Erythroblast (primary cell): ENCODE measurements at regions not wholly inside any gene's neighbourhood (a gene's known extent, or its start where the extent isn't known, plus 50 kb on each side); places are given as distances from the start of the nearest gene placed in this dataset.
"Not testable (repeated sequence)": the region's sequence is repeated elsewhere in the genome, so short reads cannot be mapped to it uniquely, and the experiment has no call there.

Experiments used
- GATA1 ChIP-seq: IDR thresholded peaks from 2 replicates; pipeline ENCODE4 v1.6.1; 2011; ENCODE audit warnings: low read depth, mild to moderate bottlenecking, control low read depth, low read length, moderate library complexity
- POLR2A ChIP-seq: IDR thresholded peaks from 2 replicates; pipeline ENCODE4 v1.6.1; 2011; ENCODE audit warnings: mild to moderate bottlenecking, low read length

GRCh38 chr20:26268762-26269161 lies 572.1 kb upstream of the ZNF337 start:
- TF ChIP-seq POLR2A, GATA1: not testable (repeated sequence)
